HEK293T (cell line): ENCODE measurements at regions not wholly inside any gene's neighbourhood (a gene's known extent, or its start where the extent isn't known, plus 50 kb on each side); places are given as distances from the start of the nearest gene placed in this dataset.

Experiments
- CTCF ChIA-PET: fragments of 350-600 bp; formaldehyde crosslinking; extraction: SDS; loops from one replicate; lab custom pipeline; 2021; ENCODE audit warnings: antibody characterized with exemption, inconsistent platforms; lab: Yijun Ruan, JAX
- POLR2A ChIA-PET: fragments of 350-600 bp; formaldehyde crosslinking; extraction: SDS; loops from one replicate; lab custom pipeline; 2020; ENCODE audit warnings: antibody characterized with exemption, inconsistent platforms; lab: Yijun Ruan, JAX
- DNase-seq: peaks from one replicate; pipeline ENCODE4 v3.0.0; 2012; ENCODE audit warnings: mixed read lengths; ENCODE audit errors: extremely low spot score
- ARNT ChIP-seq: fragments of 450-650 bp; IDR thresholded peaks from 2 replicates; pipeline ENCODE4 v1.6.1; 2017; ENCODE audit warnings: mild to moderate bottlenecking
- BHLHE40 ChIP-seq: fragments of 450-650 bp; IDR thresholded peaks from 2 replicates; pipeline ENCODE4 v1.6.1; 2016; ENCODE audit warnings: mild to moderate bottlenecking, moderate library complexity, borderline replicate concordance
- CTBP1 ChIP-seq: fragments of 450-650 bp; IDR thresholded peaks from 2 replicates; pipeline ENCODE4 v1.6.1; 2016; ENCODE audit warnings: borderline replicate concordance
- ELF4 ChIP-seq: fragments of 450-650 bp; IDR thresholded peaks from 2 replicates; pipeline ENCODE4 v1.6.1; 2017; ENCODE audit warnings: antibody characterized with exemption
- FOXA1 ChIP-seq: fragments of 450-650 bp; IDR thresholded peaks from 2 replicates; pipeline ENCODE4 v1.6.1; 2016; ENCODE audit warnings: mild to moderate bottlenecking
- FOXK2 ChIP-seq: fragments of 450-650 bp; IDR thresholded peaks from 2 replicates; pipeline ENCODE4 v1.6.1; 2016; ENCODE audit warnings: mild to moderate bottlenecking
- FOXM1 ChIP-seq: fragments of 450-650 bp; IDR thresholded peaks from 2 replicates; pipeline ENCODE4 v1.6.1; 2017; ENCODE audit warnings: mild to moderate bottlenecking, borderline replicate concordance
- HDGF ChIP-seq: fragments of 450-650 bp; IDR thresholded peaks from 2 replicates; pipeline ENCODE4 v1.6.1; 2017; ENCODE audit warnings: antibody characterized with exemption, borderline replicate concordance
- L3MBTL2 ChIP-seq: fragments of 450-650 bp; conservative IDR thresholded peaks from 2 replicates; pipeline ENCODE4 v1.6.1; 2016; ENCODE audit warnings: mild to moderate bottlenecking
- LEF1 ChIP-seq: fragments of 450-650 bp; IDR thresholded peaks from 2 replicates; pipeline ENCODE4 v1.6.1; 2017; ENCODE audit warnings: mild to moderate bottlenecking, borderline replicate concordance
- NFRKB ChIP-seq: fragments of 450-650 bp; IDR thresholded peaks from 2 replicates; pipeline ENCODE4 v1.6.1; 2016; ENCODE audit warnings: mild to moderate bottlenecking, moderate library complexity
- PKNOX1 ChIP-seq: fragments of 450-650 bp; IDR thresholded peaks from 2 replicates; pipeline ENCODE4 v1.6.1; 2016
- SP1 ChIP-seq: fragments of 450-650 bp; IDR thresholded peaks from 2 replicates; pipeline ENCODE4 v1.6.1; 2017
- SUZ12 ChIP-seq: fragments of 450-650 bp; IDR thresholded peaks from 2 replicates; pipeline ENCODE4 v1.6.1; 2016; ENCODE audit warnings: mild to moderate bottlenecking
- TARDBP ChIP-seq: fragments of 450-650 bp; IDR thresholded peaks from 2 replicates; pipeline ENCODE4 v1.6.1; 2016
- ZNF384 ChIP-seq: fragments of 450-650 bp; IDR thresholded peaks from 2 replicates; pipeline ENCODE4 v1.6.1; 2016

- ChIA-PET CTCF (no interaction called here), POLR2A (no interaction called here)
- TF ChIP-seq L3MBTL2 (no peak), ZNF384 (no peak), FOXA1 (no peak), SUZ12 (no peak), PKNOX1 (no peak), CTBP1 (no peak), FOXK2 (no peak), SP1 (no peak), TARDBP (no peak), FOXM1 (no peak), HDGF (no peak), LEF1 (no peak), BHLHE40 (no peak)
- DNase-seq: no peak
These were observed 1857.8 kb upstream of the WWC1 start for GRCh38 chr5:166433679-166434078.

GRCh38 chr5:166436872-166437271 is 1854.6 kb upstream of the WWC1 start:
- no peak for TF ChIP-seq ARNT
- TF ChIP-seq BHLHE40: no peak
- no peak for TF ChIP-seq L3MBTL2
- no peak for TF ChIP-seq CTBP1
- TF ChIP-seq ZNF384: no peak
- no peak for TF ChIP-seq FOXK2
- no peak for TF ChIP-seq TARDBP
- TF ChIP-seq FOXA1: no peak
- TF ChIP-seq HDGF: no peak
- TF ChIP-seq SP1: no peak
- TF ChIP-seq PKNOX1: no peak
- no peak for TF ChIP-seq ELF4
- no peak for TF ChIP-seq SUZ12
- no peak for TF ChIP-seq NFRKB
- TF ChIP-seq FOXM1: no peak
- TF ChIP-seq LEF1: no peak
- ChIA-PET CTCF (no interaction called here), POLR2A (no interaction called here)
- no peak for DNase-seq

GRCh38 chr5:166486348-166486747 is 1805.1 kb upstream of the WWC1 start:
- ChIA-PET POLR2A (no interaction called here), CTCF (no interaction called here)
- no peak for TF ChIP-seq FOXM1
- no peak for TF ChIP-seq HDGF
- TF ChIP-seq FOXA1: no peak
- no peak for TF ChIP-seq SUZ12
- no peak for TF ChIP-seq NFRKB
- TF ChIP-seq CTBP1: no peak
- TF ChIP-seq L3MBTL2: no peak
- TF ChIP-seq BHLHE40: no peak
- no peak for TF ChIP-seq LEF1
- no peak for TF ChIP-seq PKNOX1
- TF ChIP-seq ZNF384: no peak
- TF ChIP-seq ELF4: no peak
- no peak for TF ChIP-seq FOXK2
- no peak for TF ChIP-seq TARDBP
- no peak for TF ChIP-seq SP1
- no peak for TF ChIP-seq ARNT
- no peak for DNase-seq

- POLR2A ChIA-PET: no interaction called here
- TF ChIP-seq FOXM1 (no peak), FOXA1 (no peak), L3MBTL2 (no peak)
- CTCF ChIA-PET: no interaction called here
- no peak for DNase-seq
These were observed 1802.9 kb upstream of the WWC1 start for GRCh38 chr5:166488560-166488959.

- DNase-seq: no peak
- TF ChIP-seq ELF4: no peak
- TF ChIP-seq NFRKB: no peak
- TF ChIP-seq TARDBP: no peak
- TF ChIP-seq PKNOX1: no peak
- TF ChIP-seq FOXM1: no peak
- TF ChIP-seq FOXA1: no peak
- TF ChIP-seq SP1: no peak
- TF ChIP-seq ARNT: no peak
- TF ChIP-seq BHLHE40: no peak
- no peak for TF ChIP-seq LEF1
- no peak for TF ChIP-seq ZNF384
- no peak for TF ChIP-seq FOXK2
- TF ChIP-seq L3MBTL2: no peak
- TF ChIP-seq CTBP1: no peak
- no peak for TF ChIP-seq HDGF
- no peak for TF ChIP-seq SUZ12
- ChIA-PET CTCF (no interaction called here), POLR2A (no interaction called here)
These were observed 1798.4 kb upstream of the WWC1 start for GRCh38 chr5:166493040-166493439.

- ChIA-PET CTCF (no interaction called here), POLR2A (no interaction called here)
- DNase-seq: no peak
- no peak for TF ChIP-seq L3MBTL2
These were observed 1797.8 kb upstream of the WWC1 start for GRCh38 chr5:166493612-166494011.
